OCI-LY1 (cell line): ENCODE measurements at regions not wholly inside any gene's neighbourhood (a gene's known extent, or its start where the extent isn't known, plus 50 kb on each side); places are given as distances from the start of the nearest gene placed in this dataset.

ENCODE experiments used
- H2AFZ ChIP-seq: fragments of 200-600 bp; sonication (generic), shearing (Covaris generic); 2 replicates; pipeline ENCODE4 v1.6.0; 2014; ENCODE audit warnings: antibody characterized with exemption, mild to moderate bottlenecking, low read length
- H3F3A ChIP-seq: fragments of 200-600 bp; sonication (generic), shearing (Covaris generic); 2 replicates; pipeline ENCODE4 v1.6.0; 2014; ENCODE audit warnings: mild to moderate bottlenecking, antibody characterized with exemption, low read length, moderate library complexity; ENCODE audit not compliant: insufficient read depth
- H3K27ac ChIP-seq: fragments of 200-600 bp; sonication (generic); 2 replicates; pipeline ENCODE4 v1.5.1; 2014; ENCODE audit warnings: low read length, mixed run types, mild to moderate bottlenecking, low read depth; ENCODE audit not compliant: poor library complexity, severe bottlenecking
- H3K27me3 ChIP-seq: fragments of 200-600 bp; sonication (generic); 2 replicates; pipeline ENCODE4 v1.6.0; 2014; ENCODE audit warnings: antibody characterized with exemption, mild to moderate bottlenecking, low read length, moderate library complexity; ENCODE audit not compliant: insufficient read depth
- H3K36me3 ChIP-seq: fragments of 200-600 bp; sonication (generic); 2 replicates; pipeline ENCODE4 v1.6.1; 2014; ENCODE audit warnings: mild to moderate bottlenecking, antibody characterized with exemption, low read length, moderate library complexity, mixed read lengths; ENCODE audit not compliant: insufficient read depth
- H3K4me1 ChIP-seq: fragments of 200-600 bp; sonication (generic); 2 replicates; pipeline ENCODE4 v1.5.1; 2014; ENCODE audit warnings: mild to moderate bottlenecking, low read length, moderate library complexity; ENCODE audit not compliant: insufficient read depth, severe bottlenecking
- H3K4me2 ChIP-seq: fragments of 200-600 bp; sonication (generic), shearing (Covaris generic); 2 replicates; pipeline ENCODE4 v1.6.1; 2014; ENCODE audit warnings: low read length
- H3K4me3 ChIP-seq: fragments of 200-600 bp; sonication (generic); 2 replicates; pipeline ENCODE4 v1.5.1; 2014; ENCODE audit warnings: low read length, low read depth, mild to moderate bottlenecking, mixed read lengths; ENCODE audit not compliant: poor library complexity, severe bottlenecking
- H3K79me2 ChIP-seq: fragments of 200-600 bp; shearing (Covaris generic); 2 replicates; pipeline ENCODE4 v1.6.1; 2016; ENCODE audit warnings: mixed run types, low read length, mixed read lengths; ENCODE audit not compliant: insufficient read depth
- H3K9ac ChIP-seq: fragments of 200-600 bp; sonication (generic), shearing (Covaris generic); 2 replicates; pipeline ENCODE4 v1.6.1; 2014; ENCODE audit warnings: mild to moderate bottlenecking, low read length, mixed read lengths
- H3K9me2 ChIP-seq: fragments of 200-600 bp; sonication (generic), shearing (Covaris generic); 2 replicates; pipeline ENCODE4 v1.6.1; 2014; ENCODE audit warnings: low read depth, mild to moderate bottlenecking, low read length, mixed read lengths
- H3K9me3 ChIP-seq: fragments of 200-600 bp; shearing (Covaris generic); 2 replicates; pipeline ENCODE4 v1.6.1; 2014; ENCODE audit warnings: low read length, mixed read lengths
- H4K20me1 ChIP-seq: fragments of 200-600 bp; sonication (generic), shearing (Covaris generic); 2 replicates; pipeline ENCODE4 v1.6.0; 2016; ENCODE audit warnings: mild to moderate bottlenecking, low read length; ENCODE audit not compliant: insufficient read depth
- EZH2 ChIP-seq: fragments of 200-600 bp; sonication (generic), shearing (Covaris generic); IDR thresholded peaks from 2 replicates; pipeline ENCODE4 v1.8.0; 2017; ENCODE audit warnings: borderline replicate concordance, mixed run types, mild to moderate bottlenecking, antibody characterized with exemption, low read length, moderate library complexity, mixed read lengths
- TF ChIP-seq, protein P1 (sequence below): fragments of 200-600 bp; sonication (generic), shearing (Covaris generic); IDR thresholded peaks from 2 replicates; pipeline ENCODE4 v1.5.1; 2017; ENCODE audit warnings: mild to moderate bottlenecking, antibody characterized with exemption, low read length, moderate library complexity, mixed read lengths

DNA sequence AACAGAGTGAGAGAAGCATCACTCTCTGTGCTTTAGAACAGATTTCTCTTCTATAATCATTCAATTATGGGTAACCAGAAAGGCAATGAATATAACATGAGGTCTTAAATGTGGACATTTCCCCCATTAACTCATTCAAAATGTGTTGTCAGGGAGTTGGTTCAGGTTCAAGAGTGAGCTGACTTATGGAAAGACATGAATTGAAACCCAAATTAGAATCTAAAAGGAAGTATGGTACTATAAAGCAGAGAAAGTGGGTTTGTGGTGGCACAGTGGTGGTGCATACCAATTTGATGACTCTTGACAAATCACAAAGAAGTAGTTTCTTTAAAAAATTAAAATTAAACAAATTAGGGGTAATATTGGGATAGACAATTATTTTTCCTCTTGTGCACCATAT lies 114.6 kb upstream of the MEOX2 start:
- TF ChIP-seq EZH2: no peak
- TF ChIP-seq, protein P1, sequence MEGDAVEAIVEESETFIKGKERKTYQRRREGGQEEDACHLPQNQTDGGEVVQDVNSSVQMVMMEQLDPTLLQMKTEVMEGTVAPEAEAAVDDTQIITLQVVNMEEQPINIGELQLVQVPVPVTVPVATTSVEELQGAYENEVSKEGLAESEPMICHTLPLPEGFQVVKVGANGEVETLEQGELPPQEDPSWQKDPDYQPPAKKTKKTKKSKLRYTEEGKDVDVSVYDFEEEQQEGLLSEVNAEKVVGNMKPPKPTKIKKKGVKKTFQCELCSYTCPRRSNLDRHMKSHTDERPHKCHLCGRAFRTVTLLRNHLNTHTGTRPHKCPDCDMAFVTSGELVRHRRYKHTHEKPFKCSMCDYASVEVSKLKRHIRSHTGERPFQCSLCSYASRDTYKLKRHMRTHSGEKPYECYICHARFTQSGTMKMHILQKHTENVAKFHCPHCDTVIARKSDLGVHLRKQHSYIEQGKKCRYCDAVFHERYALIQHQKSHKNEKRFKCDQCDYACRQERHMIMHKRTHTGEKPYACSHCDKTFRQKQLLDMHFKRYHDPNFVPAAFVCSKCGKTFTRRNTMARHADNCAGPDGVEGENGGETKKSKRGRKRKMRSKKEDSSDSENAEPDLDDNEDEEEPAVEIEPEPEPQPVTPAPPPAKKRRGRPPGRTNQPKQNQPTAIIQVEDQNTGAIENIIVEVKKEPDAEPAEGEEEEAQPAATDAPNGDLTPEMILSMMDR: no peak
- Histone ChIP-seq H3K9me3 (no peaks in the 10 kb centered on the region), H3K36me3 (no peaks in the 10 kb centered on the region), H2AFZ (no peak overlapping the region), H3K9me2 (no peaks in the 10 kb centered on the region), H3K4me3 (no peak overlapping the region), H3F3A (no peaks in the 10 kb centered on the region), H3K4me2 (no peak overlapping the region), H3K27ac (no peak overlapping the region), H3K9ac (no peak overlapping the region), H3K79me2 (no peaks in the 10 kb centered on the region), H3K4me1 (no peaks in the 10 kb centered on the region), H3K27me3 (no peaks in the 10 kb centered on the region), H4K20me1 (no peaks in the 10 kb centered on the region)

DNA sequence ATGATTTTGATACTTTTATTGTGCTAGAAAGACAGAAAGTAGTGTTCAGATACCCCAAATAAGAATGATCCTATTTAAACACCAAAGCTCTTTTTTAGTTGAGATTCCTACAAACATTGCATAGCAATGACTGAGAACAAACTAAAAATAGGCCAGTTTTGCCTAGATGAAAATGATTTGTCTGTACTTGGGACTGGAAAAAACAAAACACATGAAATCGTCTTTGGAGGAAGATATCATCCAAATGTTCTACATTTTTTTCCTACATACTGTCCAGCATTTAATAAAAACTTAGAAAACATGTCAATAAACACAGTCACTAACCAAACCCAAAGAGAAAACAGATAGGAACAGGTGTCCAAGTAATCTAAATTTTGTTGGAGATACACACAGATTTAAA lies 111.6 kb upstream of the MEOX2 start:
- TF ChIP-seq, protein P1: no peak
- TF ChIP-seq EZH2: no peak
- no peak overlapping the region for H3K9ac ChIP-seq
- no peaks in the 10 kb centered on the region for H3K9me3 ChIP-seq
- no peak overlapping the region for H3K4me3 ChIP-seq
- H2AFZ ChIP-seq: no peak overlapping the region
- H3K4me1 ChIP-seq: no peaks in the 10 kb centered on the region
- no peak overlapping the region for H3K27ac ChIP-seq
- H3K79me2 ChIP-seq: no peaks in the 10 kb centered on the region
- no peaks in the 10 kb centered on the region for H3K9me2 ChIP-seq
- no peaks in the 10 kb centered on the region for H3K36me3 ChIP-seq
- no peaks in the 10 kb centered on the region for H4K20me1 ChIP-seq
- H3F3A ChIP-seq: no peaks in the 10 kb centered on the region
- no peak overlapping the region for H3K4me2 ChIP-seq
- no peaks in the 10 kb centered on the region for H3K27me3 ChIP-seq

DNA sequence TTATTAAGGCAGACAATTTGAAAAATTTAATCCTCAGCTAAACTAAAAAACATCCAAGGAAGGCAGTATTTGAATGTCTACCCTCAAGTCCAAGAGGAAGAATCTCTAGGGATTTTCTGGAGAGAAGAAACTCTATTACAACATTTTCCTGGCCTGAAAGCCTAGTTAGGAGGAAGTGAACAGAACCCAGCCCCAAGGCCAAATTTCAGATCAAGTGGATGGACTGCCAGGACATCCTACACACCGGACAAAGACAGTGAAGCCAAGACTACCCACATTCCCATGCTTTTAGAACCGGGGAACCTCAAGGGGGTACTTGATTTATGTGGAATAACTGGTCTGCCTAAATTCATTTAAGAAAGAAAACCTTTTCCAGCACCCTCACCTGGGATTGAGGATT lies 108.9 kb upstream of the MEOX2 start:
- Histone ChIP-seq H3K4me1 (no peaks in the 10 kb centered on the region), H3K9ac (no peak overlapping the region), H3K27me3 (no peaks in the 10 kb centered on the region), H3K4me2 (no peak overlapping the region), H4K20me1 (no peaks in the 10 kb centered on the region), H3K4me3 (no peak overlapping the region), H2AFZ (no peak overlapping the region), H3F3A (no peaks in the 10 kb centered on the region), H3K9me2 (no peaks in the 10 kb centered on the region), H3K9me3 (no peaks in the 10 kb centered on the region), H3K27ac (no peak overlapping the region), H3K36me3 (no peaks in the 10 kb centered on the region), H3K79me2 (no peaks in the 10 kb centered on the region)
- TF ChIP-seq, protein P1: no peak
- TF ChIP-seq EZH2: no peak
